Endodermal cell (in vitro differentiated cells): ENCODE measurements at regions not wholly inside any gene's neighbourhood (a gene's known extent, or its start where the extent isn't known, plus 50 kb on each side); places are given as distances from the start of the nearest gene placed in this dataset.

ENCODE experiments used
- DNase-seq: peaks from one replicate; pipeline ENCODE4 v3.0.0-alpha.2; 2017
- H3K27ac ChIP-seq: 2 replicates; pipeline ENCODE4 v1.5.1; 2013; ENCODE audit warnings: mild to moderate bottlenecking, low read depth, low read length, moderate library complexity
- H3K27me3 ChIP-seq: 2 replicates; pipeline ENCODE4 v1.6.1; 2013; ENCODE audit warnings: mild to moderate bottlenecking, low read length, moderate library complexity; ENCODE audit not compliant: insufficient read depth, control insufficient read depth, poor library complexity, severe bottlenecking
- H3K36me3 ChIP-seq: 2 replicates; pipeline ENCODE4 v1.7.0; 2013; ENCODE audit warnings: mild to moderate bottlenecking, low read length, moderate library complexity; ENCODE audit not compliant: control insufficient read depth, insufficient read depth
- H3K4me1 ChIP-seq: one replicate; pipeline ENCODE4 v1.7.0; 2013; ENCODE audit warnings: low read length; ENCODE audit not compliant: control insufficient read depth, insufficient read depth
- H3K4me3 ChIP-seq: 2 replicates; pipeline ENCODE4 v1.5.1; 2013; ENCODE audit warnings: mild to moderate bottlenecking, low read length, moderate library complexity
- H3K9ac ChIP-seq: 2 replicates; pipeline ENCODE4 v1.6.1; 2013; ENCODE audit warnings: mild to moderate bottlenecking, low read length, moderate library complexity; ENCODE audit not compliant: poor library complexity, severe bottlenecking; ENCODE audit errors: extremely low read depth
- H3K9me3 ChIP-seq: 2 replicates; pipeline ENCODE4 v1.6.1; 2013; ENCODE audit warnings: mild to moderate bottlenecking, low read length, moderate library complexity; ENCODE audit not compliant: control insufficient read depth
- H3K27ac Mint-ChIP-seq: 2 replicates; pipeline ENCODE4 v1.8.0; 2020; ENCODE audit warnings: mixed read lengths
- H3K27me3 Mint-ChIP-seq: 2 replicates; pipeline ENCODE4 v1.8.0; 2021; ENCODE audit warnings: mild to moderate bottlenecking, mixed read lengths; ENCODE audit not compliant: insufficient read depth
- H3K36me3 Mint-ChIP-seq: 2 replicates; pipeline ENCODE4 v1.8.0; 2020; ENCODE audit warnings: low read depth, mixed read lengths
- H3K4me1 Mint-ChIP-seq: 2 replicates; pipeline ENCODE4 v1.8.0; 2020; ENCODE audit warnings: mixed read lengths
- H3K4me3 Mint-ChIP-seq: 2 replicates; pipeline ENCODE4 v1.8.0; 2020; ENCODE audit warnings: mild to moderate bottlenecking, moderate library complexity, mixed read lengths
- H3K9me3 Mint-ChIP-seq: 2 replicates; pipeline ENCODE4 v1.8.0; 2020; ENCODE audit warnings: mild to moderate bottlenecking, mixed read lengths
- CTCF ChIP-seq: fragments of 200-600 bp; sonication (generic); conservative IDR thresholded peaks from 2 replicates; pipeline ENCODE4 v1.5.0; 2021; ENCODE audit warnings: antibody characterized with exemption, mild to moderate bottlenecking
- WGBS, 2 experiments: methylation state at CpG; one replicate each; pipeline versions ENCODE4 v1.1.5 to v1.1.7; 2013; ENCODE audit warnings: missing lambda C conversion rate in 2 of 2, mixed read lengths in 1 of 2; ENCODE audit not compliant: insufficient coverage in 1 of 2, insufficient read length in 1 of 2; 5-methylcytosine and 5-hydroxymethylcytosine counted together

GRCh38 chr4:34932591-34932990, 1311.7 kb downstream of the ARAP2 start:
- Mint-ChIP-seq H3K27ac (no peak overlapping the region), H3K36me3 (no peaks in the 10 kb centered on the region), H3K27me3 (no peaks in the 10 kb centered on the region), H3K9me3 (no peaks in the 10 kb centered on the region), H3K4me1 (no peaks in the 10 kb centered on the region), H3K4me3 (no peak overlapping the region)
- no peak for TF ChIP-seq CTCF
- Histone ChIP-seq H3K4me3 (no peak overlapping the region), H3K4me1 (no peaks in the 10 kb centered on the region), H3K36me3 (no peaks in the 10 kb centered on the region), H3K9ac (no peak overlapping the region), H3K27me3 (no peaks in the 10 kb centered on the region), H3K27ac (no peak overlapping the region), H3K9me3 (no peaks in the 10 kb centered on the region)
- WGBS, 2 experiments = 92% methylated on average over 4 of the region's 5 CpGs; no CpG with 5 or more reads in 1 of the 2 experiments
- no peak for DNase-seq

- no peaks in the 10 kb centered on the region for H3K4me1 Mint-ChIP-seq
- no peaks in the 10 kb centered on the region for H3K9me3 Mint-ChIP-seq
- Histone ChIP-seq H3K9me3 (no peaks in the 10 kb centered on the region), H3K27ac (no peak overlapping the region), H3K4me1 (no peaks in the 10 kb centered on the region), H3K36me3 (no peaks in the 10 kb centered on the region), H3K27me3 (no peaks in the 10 kb centered on the region), H3K4me3 (no peak overlapping the region), H3K9ac (no peak overlapping the region)
- WGBS, 2 experiments = 90% methylated on average over 1 of the region's 1 CpG; no CpG with 5 or more reads in 1 of the 2 experiments
- TF ChIP-seq CTCF = no peak
- H3K4me3 Mint-ChIP-seq = no peak overlapping the region
- H3K27me3 Mint-ChIP-seq = no peaks in the 10 kb centered on the region
- H3K36me3 Mint-ChIP-seq = no peaks in the 10 kb centered on the region
- H3K27ac Mint-ChIP-seq = no peak overlapping the region
- DNase-seq = no peak
These were observed 1308.6 kb downstream of the ARAP2 start for GRCh38 chr4:34935739-34936138.

- Mint-ChIP-seq H3K4me3 (no peak overlapping the region), H3K27ac (no peak overlapping the region), H3K9me3 (no peaks in the 10 kb centered on the region), H3K27me3 (no peaks in the 10 kb centered on the region), H3K36me3 (no peaks in the 10 kb centered on the region), H3K4me1 (no peaks in the 10 kb centered on the region)
- Histone ChIP-seq H3K36me3 (no peaks in the 10 kb centered on the region), H3K27me3 (no peaks in the 10 kb centered on the region), H3K9me3 (no peaks in the 10 kb centered on the region), H3K27ac (no peak overlapping the region), H3K4me3 (no peak overlapping the region), H3K4me1 (no peaks in the 10 kb centered on the region), H3K9ac (no peak overlapping the region)
- TF ChIP-seq CTCF = no peak
- DNase-seq = no peak
- WGBS, 2 experiments = 89 to 92% methylated on average over 7 to 14 of the region's 14 CpGs
These were observed 1305.2 kb downstream of the ARAP2 start for GRCh38 chr4:34939073-34939472.
